ENCODE measurements at regions not wholly inside any gene's neighbourhood (a gene's known extent, or its start where the extent isn't known, plus 50 kb on each side); places are given as distances from the start of the nearest gene placed in this dataset.

- H3K4me2 ChIP-seq: no peak overlapping the region
- H3K4me3 ChIP-seq: no peak overlapping the region
- TF ChIP-seq Cebpa-rat (IDR thresholded peaks at IDR 0.05): no peak
- H3K4me1 ChIP-seq: no peaks in the 10 kb centered on the region
- H3K27me3 ChIP-seq: no peaks in the 10 kb centered on the region
- no peak overlapping the region for H3K27ac ChIP-seq
- no peaks in the 10 kb centered on the region for H3K36me3 ChIP-seq
- H3K9me3 ChIP-seq (replicated peaks in 1 of 11): peaks cover 0 to 5% (median 0%) of the 10 kb centered on the region in 11 experiments; a peak in 6 of 22 replicates
- H3K9ac ChIP-seq: no peak overlapping the region
- H4K20me1 ChIP-seq: no peaks in the 10 kb centered on the region
These were observed 282.5 kb upstream of the PCDH10 start for GRCh38 chr4:132866616-132867015.

- TF ChIP-seq Cebpa-rat (IDR thresholded peaks at IDR 0.05): no peak
- Histone ChIP-seq H4K20me1 (no peaks in the 10 kb centered on the region), H3K4me2 (no peak overlapping the region), H3K4me3 (no peak overlapping the region), H3K27me3 (no peaks in the 10 kb centered on the region), H3K4me1 (no peaks in the 10 kb centered on the region), H3K9me3 (replicated peaks in 1 of 11) (0 out of 22 replicates have a peak, but pooled peaks cover 0 to 3% (median 0%) of the 10 kb centered on the region in 11 experiments), H3K27ac (no peak overlapping the region), H3K9ac (no peak overlapping the region), H3K36me3 (no peaks in the 10 kb centered on the region)
These were observed 255.3 kb upstream of the PCDH10 start for GRCh38 chr4:132893787-132894186.

GRCh38 chr4:132901224-132901623 lies 247.9 kb upstream of the PCDH10 start:
- no peaks in the 10 kb centered on the region for H3K9me3 ChIP-seq (replicated peaks in 1 of 11)
- no peak for TF ChIP-seq Cebpa-rat (IDR thresholded peaks at IDR 0.05)
- no peaks in the 10 kb centered on the region for H3K27me3 ChIP-seq
- no peak overlapping the region for H3K4me2 ChIP-seq
- H4K20me1 ChIP-seq: no peaks in the 10 kb centered on the region
- no peaks in the 10 kb centered on the region for H3K4me1 ChIP-seq
- H3K9ac ChIP-seq: no peak overlapping the region
- no peak overlapping the region for H3K4me3 ChIP-seq
- H3K36me3 ChIP-seq: no peaks in the 10 kb centered on the region
- H3K27ac ChIP-seq: no peak overlapping the region

- Histone ChIP-seq H3K27ac (no peak overlapping the region), H3K36me3 (no peaks in the 10 kb centered on the region)
These were observed 238.8 kb upstream of the PCDH10 start for GRCh38 chr4:132910229-132910748.

GRCh38 chr4:132918096-132918495 lies 231.0 kb upstream of the PCDH10 start:
- Histone ChIP-seq H4K20me1 (no peaks in the 10 kb centered on the region), H3K9ac (no peak overlapping the region), H3K4me3 (no peak overlapping the region), H3K36me3 (no peaks in the 10 kb centered on the region), H3K4me2 (no peak overlapping the region), H3K9me3 (replicated peaks in 1 of 11) (no peaks in the 10 kb centered on the region), H3K27me3 (no peaks in the 10 kb centered on the region), H3K27ac (no peak overlapping the region), H3K4me1 (no peaks in the 10 kb centered on the region)
- no peak for TF ChIP-seq Cebpa-rat (IDR thresholded peaks at IDR 0.05)

More at GRCh38 chr4:132910229-132910748, 238.8 kb upstream of the PCDH10 start:
- H4K20me1 ChIP-seq: no peaks in the 10 kb centered on the region
- no peak overlapping the region for H3K4me3 ChIP-seq
- H3K27me3 ChIP-seq: no peaks in the 10 kb centered on the region
- no peak overlapping the region for H3K9ac ChIP-seq
- no peaks in the 10 kb centered on the region for H3K4me1 ChIP-seq
- H3K4me2 ChIP-seq: no peak overlapping the region
- no peak for TF ChIP-seq Cebpa-rat (IDR thresholded peaks at IDR 0.05)
- no peaks in the 10 kb centered on the region for H3K9me3 ChIP-seq (replicated peaks in 1 of 11)

GRCh38 chr4:132923516-132923915 lies 225.6 kb upstream of the PCDH10 start:
- Histone ChIP-seq H3K9me3 (replicated peaks in 1 of 11) (no peaks in the 10 kb centered on the region), H3K9ac (no peak overlapping the region), H3K4me1 (no peaks in the 10 kb centered on the region), H3K27me3 (no peaks in the 10 kb centered on the region), H3K4me3 (no peak overlapping the region), H4K20me1 (no peaks in the 10 kb centered on the region), H3K27ac (no peak overlapping the region), H3K4me2 (no peak overlapping the region), H3K36me3 (no peaks in the 10 kb centered on the region)
- no peak for TF ChIP-seq Cebpa-rat (IDR thresholded peaks at IDR 0.05)

GRCh38 chr4:132934911-132935310 lies 214.2 kb upstream of the PCDH10 start:
- no peak overlapping the region for H3K4me2 ChIP-seq
- peaks cover 0 to 7% (median 0%) of the 10 kb centered on the region in 10 experiments; a peak in 4 of 20 replicates for H3K4me1 ChIP-seq
- H4K20me1 ChIP-seq: no peaks in the 10 kb centered on the region
- H3K27me3 ChIP-seq: no peaks in the 10 kb centered on the region
- H3K4me3 ChIP-seq: no peak overlapping the region
- H3K27ac ChIP-seq: no peak overlapping the region
- no peak for TF ChIP-seq Cebpa-rat (IDR thresholded peaks at IDR 0.05)
- H3K36me3 ChIP-seq: no peaks in the 10 kb centered on the region
- no peak overlapping the region for H3K9ac ChIP-seq
- peaks cover 0 to 18% (median 12%) of the 10 kb centered on the region in 11 experiments; a peak in 15 of 22 replicates for H3K9me3 ChIP-seq (replicated peaks in 1 of 11)

GRCh38 chr4:132955146-132955545 lies 193.9 kb upstream of the PCDH10 start:
- Histone ChIP-seq H3K9me3 (replicated peaks in 1 of 11) (peaks cover 18 to 25% (median 21%) of the 10 kb centered on the region in 11 experiments), H3K27ac (no peak overlapping the region), H4K20me1 (no peaks in the 10 kb centered on the region), H3K4me2 (no peak overlapping the region), H3K9ac (no peak overlapping the region), H3K27me3 (no peaks in the 10 kb centered on the region), H3K4me1 (no peaks in the 10 kb centered on the region), H3K36me3 (peaks cover 0 to 6% (median 0%) of the 10 kb centered on the region in 11 experiments; a peak in 1 of 22 replicates), H3K4me3 (no peak overlapping the region)
- no peak for TF ChIP-seq Cebpa-rat (IDR thresholded peaks at IDR 0.05)

GRCh38 chr4:132956962-132957361 lies 192.1 kb upstream of the PCDH10 start:
- H3K9ac ChIP-seq: no peak overlapping the region
- no peak overlapping the region for H3K4me3 ChIP-seq
- H3K27me3 ChIP-seq: no peaks in the 10 kb centered on the region
- H3K4me1 ChIP-seq: no peaks in the 10 kb centered on the region
- peaks cover 23 to 27% (median 26%) of the 10 kb centered on the region in 11 experiments for H3K9me3 ChIP-seq (replicated peaks in 1 of 11)
- TF ChIP-seq Cebpa-rat (IDR thresholded peaks at IDR 0.05): no peak
- no peaks in the 10 kb centered on the region for H4K20me1 ChIP-seq
- peaks cover 0 to 6% (median 0%) of the 10 kb centered on the region in 11 experiments; a peak in 1 of 22 replicates for H3K36me3 ChIP-seq
- no peak overlapping the region for H3K4me2 ChIP-seq
- no peak overlapping the region for H3K27ac ChIP-seq

Data from BLaER1 treated with 17β-estradiol and CSF1 and Interleukin-3, amounts not matched to agents 10 nM and 100 nM (cell line).